HG02642 (cell line): ENCODE measurements at regions not wholly inside any gene's neighbourhood (a gene's known extent, or its start where the extent isn't known, plus 50 kb on each side); places are given as distances from the start of the nearest gene placed in this dataset.
A peak's percentile ranks its signal among the peaks of the same experiment; 100 is the strongest.
"Not testable (repeated sequence)": the region's sequence is repeated elsewhere in the genome, so short reads cannot be mapped to it uniquely, and the experiment has no call there.

Experiments
- ATAC-seq: cut with Tn5 transposase; IDR thresholded peaks from one replicate; pipeline ENCODE4 v1.9.1; 2021; ENCODE audit warnings: mild to moderate bottlenecking; ENCODE audit not compliant: unreplicated experiment, poor library complexity

- ATAC-seq = no peak
Observed at GRCh38 chr7:65317372-65317771, 56.3 kb upstream of the ZNF92 start.

GRCh38 chr7:65310761-65311160 is 62.9 kb upstream of the ZNF92 start:
- ATAC-seq = no peak

- no peak for ATAC-seq
Observed at GRCh38 chr7:65308300-65308678, 65.4 kb upstream of the ZNF92 start.

DNA sequence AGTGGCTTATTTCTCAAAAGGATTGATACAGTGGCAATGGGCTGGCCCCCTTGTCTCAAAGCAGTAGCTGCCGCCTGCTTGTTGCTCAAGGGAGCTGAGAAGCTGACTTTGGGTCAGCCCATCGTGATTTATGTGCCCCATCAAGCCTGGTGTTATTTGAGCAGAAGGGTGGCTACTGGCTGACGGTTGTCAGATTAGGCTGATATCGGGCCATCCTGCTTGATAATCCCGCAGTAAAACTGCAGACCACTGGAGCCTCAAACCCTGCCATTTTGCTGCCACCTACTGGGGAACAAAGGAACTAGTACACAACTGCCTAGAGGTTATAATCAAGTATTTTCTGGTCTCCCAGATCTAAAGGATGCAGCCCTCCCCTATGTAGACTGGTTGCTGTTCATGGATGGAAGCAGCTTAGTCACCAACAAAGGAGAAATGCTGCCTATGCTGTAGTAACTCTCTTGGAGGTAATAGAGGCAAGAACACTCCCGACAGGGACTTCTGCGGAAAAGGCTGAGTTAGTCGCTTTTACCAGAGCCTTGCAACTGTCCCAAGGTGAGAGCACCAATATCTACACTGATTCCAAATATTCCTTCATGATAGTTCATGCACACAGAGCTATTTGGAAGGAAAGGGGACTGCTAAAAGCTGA is 65.9 kb upstream of the ZNF92 start:
- ATAC-seq = peak; percentile 76

GRCh38 chr7:65304175-65304574 is 69.5 kb upstream of the ZNF92 start:
- ATAC-seq = no peak

- ATAC-seq = no peak
Observed at GRCh38 chr7:65302883-65303282, 70.8 kb upstream of the ZNF92 start.

- no peak for ATAC-seq
Observed at GRCh38 chr7:65301007-65301406, 72.6 kb upstream of the ZNF92 start.

- no peak for ATAC-seq
Observed at GRCh38 chr7:65295409-65295808, 78.2 kb upstream of the ZNF92 start.

DNA sequence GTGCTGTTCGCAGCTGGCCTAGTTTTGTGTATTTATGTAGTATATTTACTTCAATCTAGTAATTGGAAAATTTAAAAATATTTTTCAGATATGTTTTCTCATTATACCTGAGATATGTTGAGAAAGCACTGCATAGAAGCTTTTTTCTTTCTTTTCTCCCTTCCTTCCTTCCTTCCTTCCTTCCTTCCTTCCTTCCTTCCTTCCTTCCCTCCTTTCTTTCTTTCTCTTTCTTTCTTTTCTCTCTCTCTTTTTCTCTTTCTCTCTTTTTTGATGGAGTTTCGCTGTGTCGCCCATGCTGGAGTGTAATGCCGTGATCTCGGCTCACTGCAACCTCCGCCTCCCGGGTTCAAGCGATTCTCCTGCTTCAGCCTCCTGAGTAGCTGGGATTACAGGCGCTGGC is 83.3 kb upstream of the ZNF92 start:
- ATAC-seq = not testable (repeated sequence)

- no peak for ATAC-seq
Observed at GRCh38 chr7:65287023-65287422, 86.6 kb upstream of the ZNF92 start.

DNA sequence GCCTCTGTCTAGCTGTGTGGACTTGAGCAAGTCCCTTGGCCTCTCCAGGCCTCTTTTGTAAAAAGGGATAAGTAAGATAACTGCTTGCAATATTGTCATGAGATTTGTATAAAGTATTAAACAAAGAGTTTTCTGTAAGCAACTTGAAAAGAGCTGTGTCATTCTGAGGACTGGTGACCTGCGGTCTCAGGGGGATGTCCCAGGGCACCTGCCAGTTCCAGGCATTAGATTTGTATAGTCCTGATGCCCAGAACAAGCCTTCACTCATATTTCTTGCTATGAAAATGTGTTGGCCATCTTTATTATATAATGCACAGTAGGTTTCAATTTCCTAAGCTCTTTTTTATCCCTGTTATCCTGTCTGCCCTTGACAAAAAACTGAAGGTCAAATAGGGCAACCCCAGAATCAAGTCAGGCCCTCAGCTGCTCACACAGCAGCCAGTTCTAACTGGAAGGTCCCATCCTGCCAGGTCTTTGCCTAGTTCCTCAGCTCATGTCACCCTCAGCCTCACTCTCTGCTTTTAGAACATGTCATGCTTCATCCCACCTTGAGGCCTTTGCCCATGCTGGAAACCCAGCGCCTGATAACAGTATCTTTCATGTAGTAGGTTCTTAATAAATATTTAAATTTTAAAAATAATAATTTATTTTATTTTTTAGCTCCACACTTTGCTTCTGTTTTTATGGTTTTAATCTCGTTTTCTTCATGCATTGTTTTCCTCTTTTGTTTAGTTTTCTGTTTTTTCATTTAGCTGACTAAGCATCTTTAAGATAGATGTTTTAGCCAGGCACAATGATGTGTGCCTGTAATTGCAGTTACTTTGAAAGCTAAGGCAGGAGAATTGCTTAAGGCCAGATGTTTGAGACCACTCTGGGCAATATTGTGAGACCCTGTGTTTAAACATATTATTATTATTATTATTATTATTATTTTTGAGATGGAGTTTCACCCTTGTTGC is 87.5 kb upstream of the ZNF92 start:
- no peak for ATAC-seq

GRCh38 chr7:65285241-65285640 is 88.4 kb upstream of the ZNF92 start:
- ATAC-seq = not testable (repeated sequence)

- no peak for ATAC-seq
Observed at GRCh38 chr7:65279795-65280194, 93.9 kb upstream of the ZNF92 start.

DNA sequence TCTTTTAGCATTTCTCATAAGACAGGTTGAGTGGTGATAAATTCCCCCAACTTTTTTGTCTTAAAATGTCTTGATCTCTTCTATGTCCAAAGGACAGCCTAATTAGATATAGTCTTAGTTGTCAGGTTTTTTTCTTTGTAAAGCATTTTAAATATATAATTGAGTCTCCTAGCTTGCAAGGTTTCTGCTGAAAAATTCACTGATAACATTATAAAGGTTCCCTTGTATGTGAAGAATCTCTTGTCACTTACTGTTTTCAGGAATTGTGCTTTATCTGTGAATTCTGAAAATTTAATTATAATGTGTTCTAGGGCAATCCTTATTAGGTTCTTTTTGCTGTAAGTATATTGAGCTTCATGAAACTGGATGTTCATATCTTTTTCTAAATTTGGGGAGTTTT is 96.8 kb upstream of the ZNF92 start:
- ATAC-seq = no peak

GRCh38 chr7:65271502-65271901 is 102.2 kb upstream of the ZNF92 start:
- not testable (repeated sequence) for ATAC-seq

DNA sequence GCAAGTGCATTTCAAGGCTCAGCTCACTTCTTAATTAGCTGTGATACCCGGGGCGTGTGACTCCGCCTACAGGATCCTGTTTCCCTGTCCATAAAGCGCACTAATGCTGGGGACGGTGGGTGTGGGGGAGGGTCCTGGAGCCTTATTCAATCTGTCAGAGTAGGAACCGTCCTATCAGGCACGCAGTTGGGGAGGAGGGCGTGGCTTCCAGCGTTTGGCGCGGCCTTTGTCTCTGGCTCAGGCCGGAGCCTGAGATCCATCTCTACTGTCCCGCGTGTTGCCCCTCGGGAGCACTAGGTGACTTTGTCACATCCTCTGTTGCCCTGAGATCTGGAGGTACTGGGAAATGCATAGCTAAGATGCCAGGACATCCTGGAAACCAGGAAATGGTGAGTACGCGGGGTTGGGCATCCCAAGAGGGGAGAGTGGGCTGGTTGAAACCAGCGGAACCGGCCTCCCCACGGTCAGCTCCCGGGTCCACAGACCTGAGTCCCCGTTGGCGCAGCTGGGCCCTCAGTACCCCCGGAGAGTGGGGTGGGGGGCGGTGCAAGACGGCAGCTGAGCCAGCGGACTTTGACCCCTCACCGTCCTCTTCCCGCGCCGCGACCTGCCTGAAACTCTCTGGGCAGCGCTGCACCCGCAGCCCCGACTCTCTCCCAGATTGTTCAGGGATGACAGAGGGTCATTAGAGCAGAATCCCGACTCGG is 104.4 kb upstream of the ZNF92 start:
- peak; percentile 87 for ATAC-seq

DNA sequence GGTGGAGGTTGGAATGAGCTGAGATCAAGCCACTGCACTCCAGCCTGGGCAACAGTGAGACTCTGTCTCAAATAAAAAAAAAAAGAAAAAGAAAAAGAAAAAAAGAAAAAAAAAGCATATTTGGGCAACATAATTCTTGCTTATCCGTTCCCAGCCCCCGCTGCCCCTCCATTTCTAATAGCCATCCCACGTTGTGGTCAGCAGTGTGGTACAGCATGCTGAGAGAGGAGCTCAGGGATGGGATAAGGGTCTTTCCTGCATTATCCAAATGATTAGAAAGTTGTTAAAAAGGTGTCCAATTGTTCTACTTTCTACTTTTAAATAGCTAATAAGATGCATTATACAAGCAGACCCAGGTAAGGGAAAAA is 104.9 kb upstream of the ZNF92 start:
- no peak for ATAC-seq

DNA sequence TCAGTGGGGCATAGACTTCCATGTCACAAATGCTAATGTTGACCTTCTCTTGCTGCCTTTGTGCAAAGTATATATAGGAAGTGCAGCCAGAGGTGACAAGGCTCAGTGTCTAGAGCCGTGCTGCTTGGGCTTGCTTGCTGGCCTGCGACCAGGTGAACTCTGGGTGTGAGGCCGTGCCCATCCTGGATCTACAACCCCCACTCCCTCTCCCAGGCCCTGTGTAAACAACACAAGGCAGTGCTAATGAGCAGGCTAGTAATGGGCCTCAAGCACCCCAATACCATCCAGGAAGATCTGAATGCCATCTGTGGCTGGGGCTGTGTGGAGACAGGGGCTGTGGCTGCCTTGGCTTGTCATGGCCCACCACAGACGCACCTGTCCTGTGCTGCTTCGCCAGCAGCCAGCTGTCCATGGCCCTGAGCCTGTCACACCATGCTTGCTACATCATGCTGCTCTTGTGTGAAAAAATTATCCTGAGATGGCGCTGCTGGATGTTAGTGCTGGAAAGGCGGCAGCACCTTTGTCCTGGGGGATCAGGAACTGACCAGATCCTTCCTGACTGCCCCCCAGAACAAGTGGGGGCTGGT is 107.6 kb upstream of the ZNF92 start:
- no peak for ATAC-seq

- no peak for ATAC-seq
Observed at GRCh38 chr7:65264258-65264657, 109.4 kb upstream of the ZNF92 start.

DNA sequence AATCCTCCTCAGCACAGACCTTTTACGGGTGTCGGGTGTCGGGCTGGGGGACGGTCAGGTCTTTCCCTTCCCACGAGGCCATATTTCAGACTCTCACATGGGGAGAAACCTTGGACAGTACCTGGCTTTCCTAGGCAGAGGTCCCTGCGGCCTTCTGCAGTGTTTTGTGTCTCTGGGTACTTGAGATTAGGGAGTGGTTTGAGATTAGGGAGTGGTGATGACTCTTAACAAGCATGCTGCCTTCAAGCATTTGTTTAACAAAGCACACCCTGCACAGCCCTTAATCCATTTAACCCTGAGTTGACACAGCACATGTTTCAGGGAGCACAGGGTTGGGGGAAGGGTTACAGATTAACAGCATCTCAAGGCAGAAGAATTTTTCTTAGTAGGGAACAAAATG is 113.0 kb upstream of the ZNF92 start:
- ATAC-seq = not testable (repeated sequence)
